GM10248 (cell line): ENCODE measurements at regions not wholly inside any gene's neighbourhood (a gene's known extent, or its start where the extent isn't known, plus 50 kb on each side); places are given as distances from the start of the nearest gene placed in this dataset.
"Not testable (repeated sequence)": the region's sequence is repeated elsewhere in the genome, so short reads cannot be mapped to it uniquely, and the experiment has no call there.

ENCODE experiments used
- CTCF ChIA-PET: fragments of 300-600 bp; sonication (Branson Sonifier 250); formaldehyde crosslinking; extraction: SDS; loops from one replicate; lab custom pipeline; 2021; ENCODE audit warnings: antibody characterized with exemption; lab: Yijun Ruan, JAX
- POLR2A ChIA-PET: fragments of 350-650 bp; sonication (Branson Sonifier 250); formaldehyde crosslinking; extraction: SDS; loops from one replicate; lab custom pipeline; 2020; ENCODE audit warnings: antibody characterized with exemption; lab: Yijun Ruan, JAX
- DNase-seq: peaks from one replicate; pipeline ENCODE4 v3.0.0; 2012; ENCODE audit errors: extremely low spot score
- CTCF ChIP-seq: IDR thresholded peaks from 2 replicates; pipeline ENCODE4 v1.5.1; 2012; ENCODE audit warnings: mild to moderate bottlenecking, low read depth; ENCODE audit errors: extremely low read depth, missing control alignments, control extremely low read depth

GRCh38 chr2:105990624-105991023, 203.5 kb downstream of the UXS1 start:
- no peak for DNase-seq
- ChIA-PET CTCF (interaction anchor here (1.1 to 1.4 kb wide), 3 partner anchors 8 to 414 kb away, joined by 3 to 5 read pairs (median 3); no protein-coding TSS in a partner anchor), POLR2A (no interaction called here)
- peak; percentile 25 for TF ChIP-seq CTCF

GRCh38 chr2:105989803-105990202, 204.3 kb downstream of the UXS1 start:
- CTCF ChIA-PET, result interaction anchor here (1.4 kb wide), 1 partner anchor 9 kb away, joined by 3 read pairs; no protein-coding TSS in a partner anchor
- POLR2A ChIA-PET, DNase-seq: not testable (repeated sequence)

GRCh38 chr2:105989070-105989469, 205.0 kb downstream of the UXS1 start:
- TF ChIP-seq CTCF, result no peak
- ChIA-PET CTCF (no interaction called here), POLR2A (no interaction called here)
- no peak for DNase-seq

GRCh38 chr2:105977807-105978206, 216.3 kb downstream of the UXS1 start:
- no peak for TF ChIP-seq CTCF
- CTCF ChIA-PET, result interaction anchor here (1.3 kb wide), 1 partner anchor 9 kb away, joined by 3 read pairs; no protein-coding TSS in a partner anchor
- no peak for DNase-seq
- POLR2A ChIA-PET, result interaction anchor here (1.0 kb wide), 1 partner anchor 73 kb away, joined by 3 read pairs; no protein-coding TSS in a partner anchor

- ChIA-PET CTCF (interaction anchor here (0.9 to 1.3 kb wide), 2 partner anchors 10 to 52 kb away, joined by 3 read pairs; no protein-coding TSS in a partner anchor), POLR2A (no interaction called here)
Observed at GRCh38 chr2:105977212-105977611, 216.9 kb downstream of the UXS1 start.

GRCh38 chr2:105974812-105975211, 219.3 kb downstream of the UXS1 start:
- ChIA-PET POLR2A (no interaction called here), CTCF (interaction anchor here (1.0 to 2.2 kb wide), 3 partner anchors 10 to 20 kb away, joined by 4 read pairs; no protein-coding TSS in a partner anchor)
- no peak for TF ChIP-seq CTCF
- no peak for DNase-seq

More at GRCh38 chr2:105977212-105977611, 216.9 kb downstream of the UXS1 start:
- no peak for DNase-seq
- no peak for TF ChIP-seq CTCF

- CTCF ChIA-PET, result no interaction called here
Observed at GRCh38 chr2:105972927-105973326, 221.2 kb downstream of the UXS1 start.

More at GRCh38 chr2:105972927-105973326, 221.2 kb downstream of the UXS1 start:
- POLR2A ChIA-PET, result no interaction called here
- no peak for DNase-seq
- no peak for TF ChIP-seq CTCF
